ENCODE measurements at regions not wholly inside any gene's neighbourhood (a gene's known extent, or its start where the extent isn't known, plus 50 kb on each side); places are given as distances from the start of the nearest gene placed in this dataset.

DNA sequence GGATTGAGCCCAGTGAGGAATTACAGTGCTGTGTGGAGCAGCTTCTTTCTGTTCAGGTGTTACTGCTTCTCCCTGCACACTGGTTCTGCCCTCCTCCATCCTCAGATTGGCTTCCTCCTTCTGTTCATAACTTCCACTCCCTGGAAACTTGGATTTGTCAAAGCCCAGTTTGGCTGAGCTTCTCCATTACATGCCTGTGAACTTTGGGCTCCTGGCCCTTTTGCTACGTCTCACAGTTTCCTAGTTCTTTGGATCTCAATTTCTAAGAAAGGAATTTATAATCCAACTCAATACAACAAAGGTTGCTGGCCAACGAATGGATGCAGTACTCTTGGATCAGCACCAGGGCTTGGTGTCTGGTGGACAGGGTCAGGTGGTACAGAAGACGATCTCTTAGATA is 318.1 kb downstream of the RPS24 start:
- CTCF ChIA-PET: no interaction called here
- POLR2A ChIA-PET: no interaction called here
- DNase-seq (ENCODE audit: extremely low spot score): no peak
- TF ChIP-seq TARDBP (IDR thresholded peaks at IDR 0.05) (no peak), CTBP1 (IDR thresholded peaks at IDR 0.05; ENCODE audit: borderline replicate concordance) (no peak), LEF1 (IDR thresholded peaks at IDR 0.05; ENCODE audit: borderline replicate concordance) (no peak), FOXA1 (IDR thresholded peaks at IDR 0.05) (no peak), HDGF (IDR thresholded peaks at IDR 0.05; ENCODE audit: borderline replicate concordance) (no peak), SUZ12 (IDR thresholded peaks at IDR 0.05) (no peak), FOXM1 (IDR thresholded peaks at IDR 0.05; ENCODE audit: borderline replicate concordance) (no peak), SP1 (IDR thresholded peaks at IDR 0.05) (no peak), ARNT (IDR thresholded peaks at IDR 0.05) (no peak), BHLHE40 (IDR thresholded peaks at IDR 0.05; ENCODE audit: borderline replicate concordance) (no peak), FOXK2 (IDR thresholded peaks at IDR 0.05) (no peak), ZNF384 (IDR thresholded peaks at IDR 0.05) (no peak), ELF4 (IDR thresholded peaks at IDR 0.05) (no peak), NFRKB (IDR thresholded peaks at IDR 0.05) (no peak), L3MBTL2 (conservative IDR thresholded peaks at IDR 0.05) (no peak)
- TF ChIP-seq, protein P1, sequence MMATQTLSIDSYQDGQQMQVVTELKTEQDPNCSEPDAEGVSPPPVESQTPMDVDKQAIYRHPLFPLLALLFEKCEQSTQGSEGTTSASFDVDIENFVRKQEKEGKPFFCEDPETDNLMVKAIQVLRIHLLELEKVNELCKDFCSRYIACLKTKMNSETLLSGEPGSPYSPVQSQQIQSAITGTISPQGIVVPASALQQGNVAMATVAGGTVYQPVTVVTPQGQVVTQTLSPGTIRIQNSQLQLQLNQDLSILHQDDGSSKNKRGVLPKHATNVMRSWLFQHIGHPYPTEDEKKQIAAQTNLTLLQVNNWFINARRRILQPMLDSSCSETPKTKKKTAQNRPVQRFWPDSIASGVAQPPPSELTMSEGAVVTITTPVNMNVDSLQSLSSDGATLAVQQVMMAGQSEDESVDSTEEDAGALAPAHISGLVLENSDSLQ (IDR thresholded peaks at IDR 0.05): no peak

DNA sequence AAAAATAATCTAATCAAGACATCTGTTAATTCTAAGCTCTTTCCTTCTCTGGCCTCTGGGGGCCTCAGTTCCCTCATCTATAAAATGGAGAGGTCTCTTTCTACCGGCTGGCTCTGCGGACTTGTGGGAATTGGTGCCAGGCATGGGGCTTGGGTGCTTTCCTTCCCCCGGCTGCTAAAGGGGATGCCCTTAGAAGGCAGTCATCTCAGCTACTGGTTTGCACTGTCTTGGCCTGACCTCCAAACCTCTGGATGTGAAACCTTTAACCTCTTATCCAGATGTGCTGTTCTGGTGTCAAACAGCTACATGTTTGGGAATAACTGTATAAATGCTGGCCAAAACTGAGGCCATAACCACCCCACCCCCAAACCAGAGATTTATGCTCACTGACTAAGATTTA is 320.0 kb downstream of the RPS24 start:
- POLR2A ChIA-PET: no interaction called here
- CTCF ChIA-PET: no interaction called here

DNA sequence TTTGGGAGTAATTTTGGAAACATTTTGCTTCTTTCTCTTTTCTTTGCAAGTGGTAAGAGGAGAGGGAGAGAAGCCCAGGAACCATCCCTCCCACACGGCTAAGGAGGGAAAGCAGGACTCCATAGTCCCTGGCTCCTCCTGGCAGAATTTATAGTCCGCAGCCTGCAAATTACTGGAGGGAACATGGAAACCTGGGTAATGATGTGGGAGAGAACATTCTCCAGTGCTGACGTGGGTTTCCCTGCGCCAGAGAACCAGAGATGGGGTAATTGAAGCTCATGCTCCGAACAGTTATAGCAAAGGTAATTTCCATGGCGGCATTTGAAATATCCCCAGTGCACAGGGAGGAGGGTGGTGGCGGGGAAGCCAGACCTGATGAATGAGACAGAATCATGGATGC is 320.4 kb downstream of the RPS24 start:
- DNase-seq (ENCODE audit: extremely low spot score): no peak
- ChIA-PET CTCF (no interaction called here), POLR2A (no interaction called here)
- no peak for TF ChIP-seq TARDBP (IDR thresholded peaks at IDR 0.05)
- TF ChIP-seq SP1 (IDR thresholded peaks at IDR 0.05): no peak
- TF ChIP-seq HDGF (IDR thresholded peaks at IDR 0.05; ENCODE audit: borderline replicate concordance): no peak
- no peak for TF ChIP-seq FOXA1 (IDR thresholded peaks at IDR 0.05)
- no peak for TF ChIP-seq SUZ12 (IDR thresholded peaks at IDR 0.05)
- no peak for TF ChIP-seq FOXK2 (IDR thresholded peaks at IDR 0.05)
- TF ChIP-seq FOXM1 (IDR thresholded peaks at IDR 0.05; ENCODE audit: borderline replicate concordance): no peak
- TF ChIP-seq LEF1 (IDR thresholded peaks at IDR 0.05; ENCODE audit: borderline replicate concordance): no peak
- TF ChIP-seq BHLHE40 (IDR thresholded peaks at IDR 0.05; ENCODE audit: borderline replicate concordance): no peak
- TF ChIP-seq ZNF384 (IDR thresholded peaks at IDR 0.05): no peak
- TF ChIP-seq, protein P1 (IDR thresholded peaks at IDR 0.05): no peak
- no peak for TF ChIP-seq L3MBTL2 (conservative IDR thresholded peaks at IDR 0.05)
- no peak for TF ChIP-seq CTBP1 (IDR thresholded peaks at IDR 0.05; ENCODE audit: borderline replicate concordance)
- TF ChIP-seq ARNT (IDR thresholded peaks at IDR 0.05): no peak

More for the DNA sequence above, 320.0 kb downstream of the RPS24 start:
- no peak for DNase-seq (ENCODE audit: extremely low spot score)
- no peak for TF ChIP-seq ELF4 (IDR thresholded peaks at IDR 0.05)
- TF ChIP-seq ARNT (IDR thresholded peaks at IDR 0.05): no peak
- no peak for TF ChIP-seq FOXA1 (IDR thresholded peaks at IDR 0.05)
- TF ChIP-seq L3MBTL2 (conservative IDR thresholded peaks at IDR 0.05): no peak
- no peak for TF ChIP-seq SUZ12 (IDR thresholded peaks at IDR 0.05)
- no peak for TF ChIP-seq TARDBP (IDR thresholded peaks at IDR 0.05)
- TF ChIP-seq NFRKB (IDR thresholded peaks at IDR 0.05): no peak
- no peak for TF ChIP-seq BHLHE40 (IDR thresholded peaks at IDR 0.05; ENCODE audit: borderline replicate concordance)
- TF ChIP-seq FOXM1 (IDR thresholded peaks at IDR 0.05; ENCODE audit: borderline replicate concordance): no peak
- TF ChIP-seq HDGF (IDR thresholded peaks at IDR 0.05; ENCODE audit: borderline replicate concordance): no peak
- TF ChIP-seq CTBP1 (IDR thresholded peaks at IDR 0.05; ENCODE audit: borderline replicate concordance): no peak
- no peak for TF ChIP-seq SP1 (IDR thresholded peaks at IDR 0.05)
- no peak for TF ChIP-seq ZNF384 (IDR thresholded peaks at IDR 0.05)
- TF ChIP-seq FOXK2 (IDR thresholded peaks at IDR 0.05): no peak

DNA sequence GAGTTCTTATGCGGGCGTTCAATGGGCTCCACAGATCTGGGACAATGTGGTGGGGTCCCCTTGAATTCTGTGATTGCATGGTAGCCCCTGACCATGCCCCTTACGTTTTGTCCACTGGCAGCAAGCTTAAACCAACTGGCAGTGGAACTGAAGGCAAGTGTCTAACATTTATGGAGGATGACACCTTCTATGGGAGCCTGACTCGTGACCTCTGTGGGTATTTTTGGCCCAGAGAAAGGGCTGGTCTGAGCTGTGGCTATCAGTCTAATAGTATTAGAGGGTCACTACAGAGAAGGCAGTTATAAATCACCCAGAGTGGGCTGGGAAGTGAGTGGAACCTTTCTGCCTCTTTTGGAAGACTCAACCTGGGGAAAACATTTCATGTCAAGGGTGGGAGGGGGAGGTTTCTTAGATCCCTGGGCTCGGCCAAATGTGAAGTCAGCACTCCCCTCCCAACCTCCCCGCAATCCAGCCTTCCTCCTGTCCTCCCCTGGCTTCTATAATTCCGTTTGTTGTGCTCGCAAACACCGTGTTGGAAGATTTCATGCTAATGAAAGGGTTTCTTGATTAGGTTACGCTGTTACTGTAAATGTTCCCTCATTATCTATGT is 322.7 kb downstream of the RPS24 start:
- no peak for DNase-seq (ENCODE audit: extremely low spot score)
- ChIA-PET POLR2A (no interaction called here), CTCF (no interaction called here)
- TF ChIP-seq TARDBP (IDR thresholded peaks at IDR 0.05): no peak
- no peak for TF ChIP-seq FOXM1 (IDR thresholded peaks at IDR 0.05; ENCODE audit: borderline replicate concordance)
- TF ChIP-seq ZNF384 (IDR thresholded peaks at IDR 0.05): no peak
- TF ChIP-seq, protein P1 (IDR thresholded peaks at IDR 0.05): no peak
- no peak for TF ChIP-seq LEF1 (IDR thresholded peaks at IDR 0.05; ENCODE audit: borderline replicate concordance)
- no peak for TF ChIP-seq FOXK2 (IDR thresholded peaks at IDR 0.05)
- TF ChIP-seq L3MBTL2 (conservative IDR thresholded peaks at IDR 0.05): no peak
- no peak for TF ChIP-seq SUZ12 (IDR thresholded peaks at IDR 0.05)
- no peak for TF ChIP-seq FOXA1 (IDR thresholded peaks at IDR 0.05)
- no peak for TF ChIP-seq ELF4 (IDR thresholded peaks at IDR 0.05)
- TF ChIP-seq HDGF (IDR thresholded peaks at IDR 0.05; ENCODE audit: borderline replicate concordance): no peak

DNA sequence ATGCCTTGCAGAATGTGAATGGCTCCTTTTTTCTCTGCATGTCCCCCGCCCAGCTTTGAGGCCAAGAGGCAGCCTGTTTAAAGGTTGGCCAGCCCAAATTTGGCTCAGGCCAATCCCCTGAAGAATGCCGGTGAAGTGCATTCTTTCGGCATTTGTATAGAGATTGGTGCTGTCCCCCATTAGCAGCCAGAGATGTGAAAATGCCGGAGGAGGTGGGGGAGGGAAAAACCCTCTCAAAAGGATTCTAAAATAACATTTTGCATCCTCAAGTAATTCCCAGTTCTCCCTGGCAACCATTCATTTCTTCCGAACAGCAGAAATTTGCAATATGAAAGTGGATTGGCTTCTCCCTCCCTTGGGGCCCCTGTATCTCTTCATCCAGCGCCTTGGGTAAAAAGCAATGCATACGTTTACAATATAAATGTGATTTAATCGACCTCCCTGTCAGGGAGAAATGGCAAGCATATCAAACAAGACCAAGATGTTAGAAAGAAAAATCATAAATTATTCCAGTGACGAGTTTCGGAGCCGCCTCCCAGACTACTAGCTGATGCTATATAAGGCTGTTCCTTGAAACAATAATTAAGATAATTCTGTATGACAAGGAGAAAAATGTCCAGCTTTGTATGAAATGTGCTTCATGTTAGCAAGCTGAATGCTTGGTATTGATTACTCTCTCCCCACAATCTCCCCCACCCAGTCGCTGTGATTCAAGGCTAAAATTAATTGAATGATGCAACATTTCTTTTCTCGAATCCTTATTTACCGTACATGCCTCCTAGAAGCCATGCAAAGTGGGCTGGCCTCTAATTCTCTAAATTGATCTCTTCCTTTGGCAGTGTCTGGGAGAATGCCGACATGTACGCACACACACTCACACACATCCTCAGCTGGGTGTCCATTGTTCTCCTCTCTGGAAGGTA is 323.7 kb downstream of the RPS24 start:
- ChIA-PET POLR2A (no interaction called here), CTCF (interaction anchor here (0.6 kb wide), 1 partner anchor 40 kb away, joined by 3 read pairs; no protein-coding TSS in a partner anchor)
- no peak for TF ChIP-seq FOXA1 (IDR thresholded peaks at IDR 0.05)
- TF ChIP-seq HDGF (IDR thresholded peaks at IDR 0.05; ENCODE audit: borderline replicate concordance): no peak
- TF ChIP-seq ZNF384 (IDR thresholded peaks at IDR 0.05): no peak
- no peak for TF ChIP-seq LEF1 (IDR thresholded peaks at IDR 0.05; ENCODE audit: borderline replicate concordance)
- TF ChIP-seq ELF4 (IDR thresholded peaks at IDR 0.05): no peak
- TF ChIP-seq SUZ12 (IDR thresholded peaks at IDR 0.05): no peak
- TF ChIP-seq NFRKB (IDR thresholded peaks at IDR 0.05): no peak
- no peak for TF ChIP-seq TARDBP (IDR thresholded peaks at IDR 0.05)
- TF ChIP-seq, protein P1 (IDR thresholded peaks at IDR 0.05): no peak
- no peak for TF ChIP-seq SP1 (IDR thresholded peaks at IDR 0.05)
- no peak for TF ChIP-seq L3MBTL2 (conservative IDR thresholded peaks at IDR 0.05)
- no peak for TF ChIP-seq BHLHE40 (IDR thresholded peaks at IDR 0.05; ENCODE audit: borderline replicate concordance)
- no peak for TF ChIP-seq CTBP1 (IDR thresholded peaks at IDR 0.05; ENCODE audit: borderline replicate concordance)
- TF ChIP-seq FOXK2 (IDR thresholded peaks at IDR 0.05): no peak
- TF ChIP-seq FOXM1 (IDR thresholded peaks at IDR 0.05; ENCODE audit: borderline replicate concordance): no peak
- TF ChIP-seq ARNT (IDR thresholded peaks at IDR 0.05): no peak
- DNase-seq (ENCODE audit: extremely low spot score): no peak

Measured in HEK293T (cell line).